HG03520 (cell line): ENCODE measurements at regions not wholly inside any gene's neighbourhood (a gene's known extent, or its start where the extent isn't known, plus 50 kb on each side); places are given as distances from the start of the nearest gene placed in this dataset.
A peak's percentile ranks its signal among the peaks of the same experiment; 100 is the strongest.

Experiments used
- ATAC-seq: cut with Tn5 transposase; IDR thresholded peaks from one replicate; pipeline ENCODE4 v1.9.1; 2021; ENCODE audit warnings: mild to moderate bottlenecking, moderate library complexity; ENCODE audit not compliant: unreplicated experiment

GRCh38 chr4:26133840-26134239, 187.0 kb upstream of the RBPJ start:
- ATAC-seq: no peak

- no peak for ATAC-seq
Measured at GRCh38 chr4:26135331-26135730, 185.5 kb upstream of the RBPJ start.

DNA sequence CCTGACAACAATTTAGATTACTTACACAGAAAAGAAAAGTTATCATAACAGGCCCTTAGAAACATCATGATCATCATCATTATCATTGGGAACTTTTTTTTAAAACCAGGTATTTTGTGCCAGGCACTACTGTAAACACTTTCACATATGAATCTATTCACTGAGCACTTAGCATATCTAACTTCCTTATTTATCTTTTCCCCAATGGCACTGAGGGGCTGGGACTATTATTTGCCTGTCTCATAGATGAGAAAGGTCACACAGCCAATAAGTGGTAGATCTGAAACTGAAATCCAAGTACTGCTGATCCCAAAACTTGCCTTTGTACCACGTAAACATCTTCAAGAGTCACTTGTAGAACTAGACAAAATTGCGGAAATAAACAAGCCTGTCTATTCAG, 184.2 kb upstream of the RBPJ start:
- no peak for ATAC-seq

GRCh38 chr4:26137288-26137687, 183.5 kb upstream of the RBPJ start:
- no peak for ATAC-seq

- no peak for ATAC-seq
Measured at GRCh38 chr4:26139310-26139924, 181.4 kb upstream of the RBPJ start.

DNA sequence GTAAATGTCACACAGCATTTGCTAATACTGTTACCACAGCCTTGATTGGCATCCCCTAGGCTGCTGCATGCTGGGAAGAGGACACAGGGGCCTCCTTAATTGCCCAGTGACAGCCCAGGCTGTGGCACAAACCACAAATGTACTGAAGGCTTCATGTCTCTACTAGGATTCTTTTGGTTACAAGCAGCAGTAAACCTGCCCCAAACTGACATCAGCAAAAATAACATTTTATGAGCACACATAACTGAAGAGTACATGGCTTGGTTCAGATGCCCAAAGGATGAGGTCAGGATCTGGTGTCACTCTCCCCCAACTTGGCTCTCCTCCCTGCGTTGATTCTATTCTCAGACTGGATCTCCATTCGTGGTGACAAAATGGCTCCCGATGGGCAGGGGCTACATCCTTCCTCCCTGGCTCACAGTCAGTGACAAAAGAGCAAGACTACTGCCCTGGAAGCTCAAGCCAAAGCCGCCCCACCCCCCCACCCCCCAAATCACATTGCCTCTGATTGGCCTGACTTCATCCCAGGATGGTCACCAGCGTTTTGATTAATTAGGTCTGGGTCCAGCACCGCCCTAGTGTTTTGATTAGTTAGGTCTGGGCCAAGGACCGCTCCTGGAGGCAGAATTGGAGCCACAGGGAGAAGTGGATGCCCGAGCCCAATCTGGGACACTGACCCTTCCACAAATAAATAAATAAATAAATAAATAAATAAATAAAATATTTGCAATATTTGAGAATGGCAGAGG, 180.5 kb upstream of the RBPJ start:
- ATAC-seq: no peak

DNA sequence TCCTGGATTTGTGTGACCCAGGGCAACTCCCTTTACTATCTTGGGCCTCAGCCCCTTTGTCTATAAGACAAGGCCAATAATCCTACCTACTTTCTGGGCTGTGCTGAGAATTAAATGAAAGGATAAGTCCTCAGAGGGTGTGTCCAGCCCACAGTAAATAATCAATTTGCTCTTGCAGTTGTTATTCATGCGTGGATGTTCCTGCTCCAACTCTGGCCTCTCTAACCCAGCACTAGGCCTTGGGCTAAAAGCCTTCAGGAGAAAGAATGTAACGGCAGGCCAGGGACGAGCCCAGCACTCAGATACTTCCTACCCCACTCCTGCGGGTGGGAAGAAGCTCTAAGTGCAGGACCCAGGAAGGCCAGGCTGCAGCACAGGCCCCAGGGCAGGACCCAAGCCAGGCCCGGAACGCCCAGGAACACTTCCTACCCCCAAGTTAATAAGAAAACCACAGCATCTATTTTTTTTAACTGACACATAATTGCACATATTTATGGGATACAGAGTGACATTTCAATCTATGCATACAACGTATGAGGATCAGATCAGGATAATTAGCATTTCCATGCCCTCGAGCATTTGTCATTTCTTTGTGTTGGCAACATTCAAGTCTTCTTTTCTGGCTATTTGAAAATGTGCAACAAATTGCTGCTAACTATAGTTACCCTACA, 179.6 kb upstream of the RBPJ start:
- no peak for ATAC-seq

- ATAC-seq: peak; percentile 62
Measured at GRCh38 chr4:26141911-26142638, 178.7 kb upstream of the RBPJ start.

- no peak for ATAC-seq
Measured at GRCh38 chr4:26144526-26145155, 176.2 kb upstream of the RBPJ start.

GRCh38 chr4:26145212-26145611, 175.6 kb upstream of the RBPJ start:
- no peak for ATAC-seq

DNA sequence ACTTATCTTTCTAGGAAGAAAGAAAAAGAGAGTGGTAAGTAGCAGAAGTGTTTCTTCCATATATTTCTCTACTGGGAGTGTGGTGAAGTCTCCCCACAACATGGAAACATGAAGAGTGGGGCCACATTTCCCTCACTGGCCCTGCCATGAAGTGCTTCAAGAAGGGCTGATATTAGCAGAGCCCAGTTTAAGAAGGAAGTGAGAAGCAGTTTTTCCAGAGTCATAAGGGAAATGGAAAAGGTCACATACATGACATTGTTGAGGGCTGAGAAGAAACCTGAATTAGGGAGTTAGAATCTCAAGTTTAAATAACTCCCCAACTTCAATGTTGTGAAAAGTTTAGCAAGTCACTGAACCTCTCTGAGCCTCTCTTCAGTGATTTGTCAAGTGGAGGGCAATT, 171.9 kb upstream of the RBPJ start:
- no peak for ATAC-seq

GRCh38 chr4:26150948-26151347, 169.9 kb upstream of the RBPJ start:
- ATAC-seq: no peak

- no peak for ATAC-seq
Measured at GRCh38 chr4:26151615-26152014, 169.2 kb upstream of the RBPJ start.

- ATAC-seq: no peak
Measured at GRCh38 chr4:26152056-26152455, 168.8 kb upstream of the RBPJ start.

GRCh38 chr4:26157541-26157940, 163.3 kb upstream of the RBPJ start:
- ATAC-seq: no peak

DNA sequence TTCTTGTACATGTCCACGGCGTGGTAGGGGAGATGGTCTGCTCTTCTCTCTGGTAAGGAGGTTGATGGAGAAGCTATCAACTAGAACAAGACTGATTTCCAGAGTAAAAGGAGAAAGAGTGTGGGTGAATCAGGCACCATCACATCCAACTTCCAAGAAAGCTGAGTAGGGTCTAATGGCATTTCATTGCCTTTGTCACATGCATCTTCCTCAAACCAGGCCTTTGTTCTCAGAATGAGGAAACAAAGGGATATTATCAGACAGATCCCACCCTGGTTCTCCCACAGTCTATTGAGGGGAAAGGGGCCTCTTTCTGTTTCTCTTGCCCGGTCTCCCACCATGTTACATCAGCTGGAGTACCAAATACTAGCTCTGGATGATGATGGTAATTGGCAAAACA, 160.2 kb upstream of the RBPJ start:
- no peak for ATAC-seq

- no peak for ATAC-seq
Measured at GRCh38 chr4:26161030-26161824, 159.6 kb upstream of the RBPJ start.

GRCh38 chr4:26162101-26162500, 158.7 kb upstream of the RBPJ start:
- ATAC-seq: no peak

- no peak for ATAC-seq
Measured at GRCh38 chr4:26163425-26164362, 157.1 kb upstream of the RBPJ start.
